ENCODE measurements at regions not wholly inside any gene's neighbourhood (a gene's known extent, or its start where the extent isn't known, plus 50 kb on each side); places are given as distances from the start of the nearest gene placed in this dataset.

DNA sequence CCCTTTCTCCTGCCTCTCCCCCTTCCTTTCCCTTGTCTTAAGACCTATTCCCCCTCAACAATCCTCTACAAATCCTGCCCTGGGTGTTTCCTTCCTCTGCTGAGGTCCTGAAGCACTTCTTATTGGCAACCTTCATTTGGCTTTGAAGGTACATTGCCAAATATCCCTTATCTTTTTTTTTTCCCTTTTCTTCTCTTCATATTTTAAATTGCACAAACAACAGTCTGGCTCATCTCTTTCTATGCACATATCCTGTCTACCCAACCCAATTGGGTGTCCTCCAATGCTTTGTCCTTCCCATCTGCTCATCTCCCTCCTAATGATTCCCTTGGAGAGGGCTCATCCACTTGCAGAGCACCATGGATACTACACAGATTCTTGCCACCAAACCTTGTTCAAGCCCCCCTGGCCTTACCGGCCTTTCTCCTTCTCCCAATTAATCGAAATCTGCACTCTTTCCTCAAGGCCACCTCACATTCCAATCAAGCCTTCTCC is 537.9 kb upstream of the JARID2 start (continued):
- TF ChIP-seq, protein P1, sequence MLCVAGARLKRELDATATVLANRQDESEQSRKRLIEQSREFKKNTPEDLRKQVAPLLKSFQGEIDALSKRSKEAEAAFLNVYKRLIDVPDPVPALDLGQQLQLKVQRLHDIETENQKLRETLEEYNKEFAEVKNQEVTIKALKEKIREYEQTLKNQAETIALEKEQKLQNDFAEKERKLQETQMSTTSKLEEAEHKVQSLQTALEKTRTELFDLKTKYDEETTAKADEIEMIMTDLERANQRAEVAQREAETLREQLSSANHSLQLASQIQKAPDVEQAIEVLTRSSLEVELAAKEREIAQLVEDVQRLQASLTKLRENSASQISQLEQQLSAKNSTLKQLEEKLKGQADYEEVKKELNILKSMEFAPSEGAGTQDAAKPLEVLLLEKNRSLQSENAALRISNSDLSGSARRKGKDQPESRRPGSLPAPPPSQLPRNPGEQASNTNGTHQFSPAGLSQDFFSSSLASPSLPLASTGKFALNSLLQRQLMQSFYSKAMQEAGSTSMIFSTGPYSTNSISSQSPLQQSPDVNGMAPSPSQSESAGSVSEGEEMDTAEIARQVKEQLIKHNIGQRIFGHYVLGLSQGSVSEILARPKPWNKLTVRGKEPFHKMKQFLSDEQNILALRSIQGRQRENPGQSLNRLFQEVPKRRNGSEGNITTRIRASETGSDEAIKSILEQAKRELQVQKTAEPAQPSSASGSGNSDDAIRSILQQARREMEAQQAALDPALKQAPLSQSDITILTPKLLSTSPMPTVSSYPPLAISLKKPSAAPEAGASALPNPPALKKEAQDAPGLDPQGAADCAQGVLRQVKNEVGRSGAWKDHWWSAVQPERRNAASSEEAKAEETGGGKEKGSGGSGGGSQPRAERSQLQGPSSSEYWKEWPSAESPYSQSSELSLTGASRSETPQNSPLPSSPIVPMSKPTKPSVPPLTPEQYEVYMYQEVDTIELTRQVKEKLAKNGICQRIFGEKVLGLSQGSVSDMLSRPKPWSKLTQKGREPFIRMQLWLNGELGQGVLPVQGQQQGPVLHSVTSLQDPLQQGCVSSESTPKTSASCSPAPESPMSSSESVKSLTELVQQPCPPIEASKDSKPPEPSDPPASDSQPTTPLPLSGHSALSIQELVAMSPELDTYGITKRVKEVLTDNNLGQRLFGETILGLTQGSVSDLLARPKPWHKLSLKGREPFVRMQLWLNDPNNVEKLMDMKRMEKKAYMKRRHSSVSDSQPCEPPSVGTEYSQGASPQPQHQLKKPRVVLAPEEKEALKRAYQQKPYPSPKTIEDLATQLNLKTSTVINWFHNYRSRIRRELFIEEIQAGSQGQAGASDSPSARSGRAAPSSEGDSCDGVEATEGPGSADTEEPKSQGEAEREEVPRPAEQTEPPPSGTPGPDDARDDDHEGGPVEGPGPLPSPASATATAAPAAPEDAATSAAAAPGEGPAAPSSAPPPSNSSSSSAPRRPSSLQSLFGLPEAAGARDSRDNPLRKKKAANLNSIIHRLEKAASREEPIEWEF (IDR thresholded peaks at IDR 0.05; ENCODE audit: insufficient replicate concordance, low read depth, low read length): no peak
- TF ChIP-seq FOS (IDR thresholded peaks at IDR 0.05; ENCODE audit: borderline replicate concordance, extremely low read depth, insufficient read length) (no peak), ZNF24 (IDR thresholded peaks at IDR 0.05) (no peak), TAF1 (IDR thresholded peaks at IDR 0.05; ENCODE audit: borderline replicate concordance, low read depth, low read length) (no peak)
- TF ChIP-seq, protein P2, sequence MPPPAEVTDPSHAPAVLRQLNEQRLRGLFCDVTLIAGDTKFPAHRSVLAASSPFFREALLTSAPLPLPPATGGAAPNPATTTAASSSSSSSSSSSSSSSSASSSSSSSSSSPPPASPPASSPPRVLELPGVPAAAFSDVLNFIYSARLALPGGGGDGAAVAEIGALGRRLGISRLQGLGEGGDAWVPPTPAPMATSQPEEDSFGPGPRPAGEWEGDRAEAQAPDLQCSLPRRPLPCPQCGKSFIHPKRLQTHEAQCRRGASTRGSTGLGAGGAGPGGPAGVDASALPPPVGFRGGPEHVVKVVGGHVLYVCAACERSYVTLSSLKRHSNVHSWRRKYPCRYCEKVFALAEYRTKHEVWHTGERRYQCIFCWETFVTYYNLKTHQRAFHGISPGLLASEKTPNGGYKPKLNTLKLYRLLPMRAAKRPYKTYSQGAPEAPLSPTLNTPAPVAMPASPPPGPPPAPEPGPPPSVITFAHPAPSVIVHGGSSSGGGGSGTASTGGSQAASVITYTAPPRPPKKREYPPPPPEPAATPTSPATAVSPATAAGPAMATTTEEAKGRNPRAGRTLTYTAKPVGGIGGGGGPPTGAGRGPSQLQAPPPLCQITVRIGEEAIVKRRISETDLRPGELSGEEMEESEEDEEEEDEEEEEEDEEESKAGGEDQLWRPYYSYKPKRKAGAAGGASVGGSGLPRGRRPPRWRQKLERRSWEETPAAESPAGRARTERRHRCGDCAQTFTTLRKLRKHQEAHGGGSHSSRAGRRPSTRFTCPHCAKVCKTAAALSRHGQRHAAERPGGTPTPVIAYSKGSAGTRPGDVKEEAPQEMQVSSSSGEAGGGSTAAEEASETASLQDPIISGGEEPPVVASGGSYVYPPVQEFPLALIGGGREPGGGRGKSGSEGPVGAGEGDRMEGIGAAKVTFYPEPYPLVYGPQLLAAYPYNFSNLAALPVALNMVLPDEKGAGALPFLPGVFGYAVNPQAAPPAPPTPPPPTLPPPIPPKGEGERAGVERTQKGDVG (CRISPR knock-in tag; IDR thresholded peaks at IDR 0.05): no peak

All from GM12878 (cell line).